GM21825 (cell line): ENCODE measurements at regions not wholly inside any gene's neighbourhood (a gene's known extent, or its start where the extent isn't known, plus 50 kb on each side); places are given as distances from the start of the nearest gene placed in this dataset.

ENCODE experiments used
- ATAC-seq: cut with Tn5 transposase; IDR thresholded peaks from one replicate; pipeline ENCODE4 v1.9.1; 2021; ENCODE audit warnings: mild to moderate bottlenecking, moderate library complexity; ENCODE audit not compliant: unreplicated experiment

DNA sequence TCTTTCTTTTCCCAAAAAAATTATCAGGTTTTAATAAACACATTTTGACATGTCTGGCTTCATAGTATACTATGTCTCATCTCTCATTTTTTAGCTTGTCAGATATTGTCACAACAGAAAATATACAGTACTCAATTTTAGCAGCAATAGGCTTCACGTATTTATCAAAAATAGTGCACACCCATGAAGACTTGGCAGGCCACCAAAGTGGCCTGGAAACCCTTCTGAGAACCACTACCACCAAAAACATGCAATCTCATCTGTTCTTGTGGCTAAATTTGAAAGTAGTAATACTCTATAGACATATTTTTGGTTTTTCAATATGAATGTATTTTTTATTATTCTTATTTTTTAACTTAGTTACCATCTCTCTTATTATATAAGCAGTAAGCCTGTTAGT is 1094.5 kb upstream of the LRRN3 start:
- ATAC-seq, result no peak

DNA sequence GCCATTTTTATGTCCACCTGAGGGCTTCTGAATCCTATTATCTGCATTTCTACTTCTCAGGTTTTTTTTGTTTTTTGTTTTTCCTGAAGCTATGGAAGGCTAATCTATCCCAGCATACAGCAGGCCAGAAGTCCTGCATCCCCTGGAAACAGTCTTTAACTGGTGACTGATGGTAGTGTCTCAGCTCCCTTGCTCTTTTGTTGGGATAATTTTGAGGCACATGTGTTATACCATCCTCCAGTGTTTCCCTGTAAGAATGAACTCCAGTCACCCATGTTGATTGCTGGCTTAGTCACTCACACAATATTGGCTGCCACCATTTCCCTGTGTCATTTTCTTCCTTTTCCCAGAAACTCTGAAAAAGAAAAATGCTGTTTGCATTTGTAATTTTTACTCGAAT is 1094.0 kb upstream of the LRRN3 start:
- ATAC-seq, result no peak

DNA sequence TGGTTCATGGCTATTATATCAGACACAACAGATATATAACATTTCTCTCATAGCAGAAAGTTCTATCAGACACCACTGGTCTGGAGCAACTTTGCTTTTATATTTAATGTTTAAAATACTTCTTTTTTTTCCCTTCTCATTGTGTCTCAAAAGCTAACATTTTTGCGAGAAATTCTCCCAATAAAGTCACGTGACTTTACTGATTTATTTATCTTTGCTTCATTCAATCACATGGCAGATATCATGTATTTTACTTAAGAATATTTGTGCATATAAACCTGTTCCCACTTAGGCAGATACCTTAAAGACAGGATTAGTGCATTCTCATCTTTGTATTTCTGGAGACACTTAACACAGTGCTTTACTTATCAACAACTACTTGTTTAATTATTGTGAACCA is 1093.1 kb upstream of the LRRN3 start:
- no peak for ATAC-seq

DNA sequence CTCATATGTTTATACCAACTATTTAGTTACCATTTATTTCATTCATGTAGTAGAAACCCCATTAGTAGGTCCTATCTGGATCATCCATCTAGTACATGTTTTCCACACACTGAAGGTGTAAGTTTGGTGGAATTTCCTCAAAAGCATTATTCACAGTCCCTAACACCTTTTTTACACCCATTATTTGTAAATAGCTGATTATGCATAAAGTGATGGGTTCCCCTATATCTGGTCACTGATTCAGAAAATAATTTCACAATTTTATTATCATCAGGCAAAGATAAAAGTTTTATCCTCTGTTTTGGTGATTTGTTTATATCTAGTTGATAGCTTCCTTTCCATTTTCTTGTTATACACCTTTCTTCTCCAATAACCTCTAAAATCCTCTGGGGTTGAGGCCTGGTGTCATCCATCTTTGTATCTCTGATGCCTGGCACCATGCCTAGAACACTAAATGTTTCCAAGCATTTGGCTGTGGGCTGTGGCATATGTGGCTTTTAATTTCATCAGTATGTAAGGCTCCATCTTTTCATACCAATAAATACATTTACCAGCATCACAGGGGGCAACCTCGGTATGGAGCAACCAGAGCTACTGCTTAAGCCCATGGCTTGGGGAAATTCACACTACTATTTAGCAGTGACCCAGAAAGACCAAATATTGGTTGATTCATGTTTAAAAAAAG is 1089.5 kb upstream of the LRRN3 start:
- ATAC-seq, result no peak

DNA sequence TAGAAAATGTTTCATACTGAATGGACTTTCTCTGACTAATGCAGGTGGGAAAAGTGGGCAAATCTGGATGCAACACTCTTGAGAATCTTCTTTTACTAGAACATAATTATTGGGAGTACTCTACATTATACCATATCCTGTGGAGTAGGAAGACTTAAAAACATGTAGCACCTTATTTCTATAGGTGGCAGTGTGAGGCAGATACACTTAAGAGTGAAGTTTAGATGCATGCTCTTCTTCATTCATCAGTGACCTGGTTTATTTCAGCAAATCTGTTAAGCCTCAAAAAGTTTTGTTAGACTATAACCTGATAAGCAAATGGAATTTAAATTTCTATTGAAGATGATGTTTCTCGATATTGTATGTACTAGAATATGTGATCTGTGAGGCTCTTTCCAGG is 1087.1 kb upstream of the LRRN3 start:
- ATAC-seq, result no peak

DNA sequence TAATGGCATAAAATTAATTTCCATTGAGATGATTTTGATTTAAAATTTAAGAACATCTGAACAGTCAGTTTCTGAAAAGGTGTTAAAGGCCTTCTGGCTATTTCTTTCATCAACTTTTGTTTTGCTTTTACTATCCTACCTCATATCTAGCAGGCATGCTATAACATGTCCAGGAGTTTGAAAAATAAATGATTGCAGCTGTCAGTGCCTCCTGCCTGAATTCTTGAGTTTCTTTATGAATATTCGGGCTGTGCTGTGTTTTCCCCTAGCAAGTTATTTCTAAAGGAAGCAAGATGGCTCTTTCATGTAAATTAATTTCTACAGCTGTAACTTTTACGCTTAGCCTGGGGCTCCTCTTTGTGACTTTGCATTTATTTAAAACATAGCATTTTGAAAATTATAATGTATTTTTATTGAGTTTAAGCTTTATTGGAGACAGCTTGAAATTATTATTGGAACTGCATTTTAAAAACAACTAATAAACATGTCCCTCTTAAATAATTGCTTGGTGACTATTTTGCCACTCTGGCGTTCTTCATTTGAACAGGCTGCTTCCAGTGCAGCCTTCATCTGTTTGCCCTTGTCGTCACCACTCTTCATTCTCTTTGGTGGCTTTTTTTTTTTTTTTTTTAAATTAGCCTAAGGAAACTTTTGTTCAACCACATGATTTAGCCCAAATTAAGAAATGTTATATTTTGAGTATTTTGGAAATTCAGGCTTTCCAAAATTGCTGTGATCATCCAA is 1083.4 kb upstream of the LRRN3 start:
- no peak for ATAC-seq

DNA sequence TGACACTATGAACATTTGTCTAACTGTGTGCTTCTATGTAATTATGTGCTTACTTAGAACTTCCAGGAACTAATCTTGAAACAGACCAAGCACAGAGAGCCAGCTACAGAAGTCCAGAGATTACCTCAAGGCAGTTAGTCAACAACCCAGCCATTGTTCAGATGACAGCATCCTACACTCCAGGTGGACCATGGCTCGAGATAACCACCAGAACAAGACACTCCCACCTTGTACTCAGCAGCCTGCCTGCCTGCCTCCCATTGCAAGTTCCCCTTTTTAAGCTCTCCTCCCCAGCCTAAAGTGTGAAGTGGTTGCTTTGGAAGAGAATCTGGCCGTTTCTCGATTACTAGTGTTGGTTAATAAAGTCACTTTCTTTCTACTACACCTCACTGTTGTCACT is 1080.6 kb upstream of the LRRN3 start:
- no peak for ATAC-seq

DNA sequence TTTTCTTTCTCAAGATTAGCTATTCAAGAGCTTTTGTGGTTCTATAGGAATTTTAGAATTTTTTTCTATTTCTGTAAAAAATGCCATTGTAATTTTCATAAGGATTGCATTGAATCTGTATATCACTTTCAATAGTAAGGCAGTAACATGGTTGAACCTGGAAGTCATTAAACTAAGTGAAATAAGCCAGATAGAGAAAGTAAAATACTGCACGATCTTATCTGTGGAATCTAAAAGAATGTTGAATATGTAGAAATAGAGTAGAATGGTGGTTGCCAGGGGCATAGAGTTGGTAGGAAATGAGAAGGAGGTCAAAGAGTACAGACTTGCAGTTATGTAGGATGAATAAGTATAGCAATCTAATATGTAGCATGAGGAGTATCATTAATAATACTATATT is 1073.5 kb upstream of the LRRN3 start:
- no peak for ATAC-seq

DNA sequence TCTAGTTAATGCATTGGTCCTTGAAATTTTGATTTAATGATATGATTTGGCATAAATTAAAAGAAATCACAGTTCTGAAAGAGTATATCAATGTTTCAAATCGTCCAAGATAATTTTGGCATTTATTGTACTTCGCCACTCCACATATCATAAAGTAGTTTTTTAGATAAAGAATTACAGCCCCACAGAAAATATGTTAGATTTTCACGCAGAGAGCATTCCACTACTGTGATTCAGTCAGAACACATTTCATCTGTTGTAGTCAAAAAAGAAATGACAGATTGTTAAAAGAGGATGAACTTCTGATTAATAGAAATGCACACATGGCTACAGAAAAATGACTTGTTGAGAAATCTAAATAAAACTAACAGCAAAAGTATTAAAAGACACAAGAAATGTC is 1063.5 kb upstream of the LRRN3 start:
- no peak for ATAC-seq

DNA sequence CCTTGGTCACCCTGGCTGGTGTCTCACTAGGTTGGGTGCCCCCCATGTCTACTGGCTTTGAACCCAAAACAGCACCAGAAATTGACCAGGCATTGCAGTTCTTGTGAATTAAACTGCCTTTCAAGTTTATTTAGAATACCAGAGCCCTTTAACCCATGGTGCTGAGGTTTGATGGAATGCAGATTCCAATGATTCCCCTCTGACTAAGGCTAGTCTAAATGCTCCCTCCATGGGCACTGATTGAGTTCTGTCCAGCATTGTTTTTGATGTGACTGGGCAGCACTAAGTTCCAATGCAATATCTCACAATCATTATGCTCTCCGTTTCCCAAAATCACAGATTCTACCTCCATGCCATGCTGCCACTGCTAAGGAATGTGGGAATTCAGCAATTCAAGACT is 1047.4 kb upstream of the LRRN3 start:
- no peak for ATAC-seq

DNA sequence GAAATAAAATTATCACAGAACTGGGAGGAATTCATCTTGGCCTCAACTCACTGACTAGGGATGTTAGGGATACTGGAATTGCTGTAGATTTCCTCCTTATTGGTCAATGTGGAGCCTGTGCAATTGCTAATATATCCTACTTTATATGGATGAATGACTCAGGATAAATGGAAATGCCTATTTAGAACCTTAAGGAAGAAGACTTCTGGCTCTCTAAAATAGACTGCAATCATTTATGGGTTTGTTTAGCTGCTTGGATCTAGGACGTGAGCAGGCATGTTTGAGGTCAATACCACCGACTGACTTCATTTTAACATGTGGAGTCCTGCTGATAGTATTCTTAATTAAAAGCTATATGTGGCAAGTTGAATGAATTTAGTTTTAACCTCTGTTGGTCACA is 1040.1 kb upstream of the LRRN3 start:
- no peak for ATAC-seq

DNA sequence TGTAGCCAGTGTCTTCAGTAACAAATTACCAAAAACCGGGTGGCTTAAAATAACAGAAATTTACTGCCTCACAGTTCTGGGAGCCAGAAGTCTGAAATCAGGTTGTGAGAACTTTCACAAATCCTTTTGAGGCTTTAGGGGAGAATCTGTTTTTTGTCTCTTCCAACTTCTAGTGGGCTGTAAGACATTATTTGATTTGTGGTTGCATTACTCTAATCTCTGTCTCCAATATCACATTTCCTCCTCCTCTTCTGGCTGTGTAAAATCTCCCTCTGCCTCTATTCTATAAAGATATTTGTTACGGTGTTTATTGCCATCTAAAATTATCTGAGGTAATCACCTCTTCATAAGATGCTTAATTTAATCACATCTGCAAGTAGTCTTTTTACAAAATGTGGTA is 1039.6 kb upstream of the LRRN3 start:
- ATAC-seq, result no peak

DNA sequence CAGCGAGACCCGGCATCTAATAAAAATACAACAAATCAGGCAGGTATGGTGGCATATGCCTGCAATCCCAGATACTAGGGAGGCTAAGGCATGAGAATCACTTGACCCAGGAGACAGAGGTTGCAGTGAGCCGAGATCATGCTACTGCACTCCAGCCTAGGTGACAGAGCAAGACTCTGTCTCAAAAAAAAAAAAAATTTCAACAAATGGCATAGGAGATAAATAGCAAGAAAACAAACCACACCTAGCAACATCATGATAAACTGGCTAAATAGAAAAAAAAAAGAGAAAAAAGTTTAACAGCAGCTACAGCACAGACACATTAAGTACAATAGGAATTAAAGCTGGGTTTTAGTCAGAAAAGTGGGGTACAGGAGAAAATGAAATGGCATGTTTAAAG is 1034.6 kb upstream of the LRRN3 start:
- ATAC-seq, result no peak

DNA sequence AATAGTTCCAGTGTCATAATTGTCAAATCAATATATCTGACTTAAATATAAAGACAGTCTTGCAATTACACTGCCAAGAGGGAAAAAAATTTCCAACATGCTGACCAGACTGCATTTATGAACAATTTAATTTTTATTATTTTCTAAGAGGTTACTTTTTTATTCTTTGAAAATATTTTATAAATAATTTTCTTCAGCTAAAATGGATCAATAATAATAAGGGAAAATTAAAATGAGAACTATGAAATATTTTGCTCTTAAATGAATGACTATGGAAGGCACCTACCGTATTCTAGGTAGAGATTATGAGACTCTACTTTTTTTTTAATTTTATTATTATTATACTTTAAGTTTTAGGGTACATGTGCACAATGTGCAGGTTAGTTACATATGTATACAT is 1032.5 kb upstream of the LRRN3 start:
- no peak for ATAC-seq

DNA sequence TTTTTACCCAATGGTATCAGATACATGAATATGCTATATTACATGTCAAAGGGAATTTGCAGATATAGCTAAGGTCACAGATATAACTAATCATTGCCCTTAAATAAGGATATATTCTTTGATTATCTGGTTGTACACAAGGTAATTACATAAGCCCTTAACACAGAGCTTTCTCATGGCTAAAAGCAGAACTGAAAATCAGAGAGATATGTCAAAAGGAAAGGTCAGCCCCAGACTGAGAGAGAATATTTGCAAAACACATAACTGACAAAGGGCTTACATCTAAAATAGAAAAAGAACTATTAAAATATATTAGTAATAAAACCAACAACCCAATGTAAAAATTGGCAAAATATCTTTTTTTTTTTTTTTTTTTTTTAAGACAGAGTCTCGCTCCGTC is 1029.5 kb upstream of the LRRN3 start:
- no peak for ATAC-seq

DNA sequence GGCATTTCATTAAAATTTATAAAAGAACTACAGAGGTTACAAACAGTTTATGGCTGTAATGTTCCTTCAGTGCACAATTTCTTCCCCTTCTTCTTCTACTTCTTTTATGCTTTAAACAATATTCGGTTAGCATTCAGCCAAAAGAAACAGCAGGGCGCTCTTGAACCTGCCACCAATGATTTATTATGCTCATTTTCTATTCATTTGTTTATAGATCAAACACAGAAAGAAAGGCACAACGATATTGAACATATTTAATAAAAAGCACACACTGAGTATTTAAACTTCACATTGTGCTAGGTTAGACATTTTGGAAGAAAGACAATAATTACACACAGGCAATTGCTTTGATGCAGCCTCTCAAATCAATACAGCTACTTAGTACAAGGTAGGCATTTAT is 1025.8 kb upstream of the LRRN3 start:
- ATAC-seq, result no peak

DNA sequence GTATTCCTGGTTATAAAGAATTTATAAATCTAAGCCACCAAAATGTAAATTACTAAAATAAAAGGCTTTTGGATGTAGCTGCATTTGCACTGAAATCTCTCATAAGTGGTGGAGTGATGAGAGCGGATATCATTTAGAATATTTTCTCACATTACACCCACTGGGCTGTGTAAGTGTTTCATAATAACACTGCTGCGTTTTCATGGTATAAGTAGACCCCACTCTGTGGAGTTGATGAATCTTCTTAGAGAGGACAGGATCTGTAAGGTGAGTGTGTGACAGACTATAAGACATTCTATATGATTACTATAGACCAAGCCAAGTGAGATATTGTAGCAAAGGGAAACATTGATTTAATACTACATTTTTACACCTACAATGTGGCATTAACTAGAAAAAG is 1024.1 kb upstream of the LRRN3 start:
- no peak for ATAC-seq

DNA sequence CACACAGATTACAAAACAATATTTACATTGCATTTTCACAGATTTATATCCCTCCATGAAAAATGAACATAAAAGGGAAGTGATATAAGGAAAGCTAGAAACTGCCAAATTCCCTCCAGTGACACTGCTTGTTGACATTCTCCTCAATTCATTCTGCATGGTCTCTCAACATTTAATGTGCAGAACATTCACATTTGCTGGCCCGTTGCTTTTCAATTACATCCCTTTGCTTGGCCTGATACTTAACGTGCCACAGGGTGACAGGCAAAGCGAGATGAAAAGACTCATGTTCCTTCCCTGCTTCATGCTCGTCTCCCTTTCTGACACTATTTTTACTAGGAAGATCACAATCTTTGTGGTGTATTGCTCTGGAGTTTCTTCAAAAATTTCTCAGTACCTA is 1019.7 kb upstream of the LRRN3 start:
- no peak for ATAC-seq

DNA sequence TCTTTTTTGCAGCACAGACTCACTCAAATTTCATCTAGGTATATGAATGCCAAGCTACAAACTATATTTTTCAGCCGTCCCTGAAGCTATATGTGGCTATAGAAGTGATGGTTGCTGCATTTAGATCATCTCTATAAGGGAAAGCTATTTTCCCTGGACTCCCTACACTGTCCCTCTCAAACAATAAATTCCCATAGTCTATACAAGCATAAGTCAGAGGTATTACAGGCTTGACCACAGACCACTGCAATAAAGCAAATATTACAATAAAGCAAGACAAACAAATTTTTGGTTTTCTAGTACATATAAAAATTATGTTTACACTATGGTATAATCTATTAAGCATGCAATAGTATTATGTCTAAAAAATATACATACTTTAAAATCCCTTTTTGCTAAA is 1015.5 kb upstream of the LRRN3 start:
- no peak for ATAC-seq

DNA sequence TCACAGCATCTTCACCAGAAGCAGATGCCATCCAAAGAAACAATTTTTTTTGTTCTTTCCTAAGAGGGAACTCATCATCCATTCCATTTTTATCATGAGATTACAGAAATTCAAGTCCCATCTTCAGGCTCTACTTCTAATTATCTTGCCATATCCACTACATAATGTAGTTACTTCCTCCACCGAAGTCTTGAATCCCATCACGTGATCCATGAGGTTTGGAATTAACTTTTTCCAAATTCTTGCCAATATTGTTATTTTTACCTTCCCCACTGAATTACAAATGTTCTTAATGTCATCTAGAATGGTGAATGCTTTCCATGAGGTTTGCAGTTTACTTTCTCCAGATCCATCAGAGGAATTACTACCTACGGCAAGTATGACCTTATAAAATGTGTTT is 1014.7 kb upstream of the LRRN3 start:
- no peak for ATAC-seq

DNA sequence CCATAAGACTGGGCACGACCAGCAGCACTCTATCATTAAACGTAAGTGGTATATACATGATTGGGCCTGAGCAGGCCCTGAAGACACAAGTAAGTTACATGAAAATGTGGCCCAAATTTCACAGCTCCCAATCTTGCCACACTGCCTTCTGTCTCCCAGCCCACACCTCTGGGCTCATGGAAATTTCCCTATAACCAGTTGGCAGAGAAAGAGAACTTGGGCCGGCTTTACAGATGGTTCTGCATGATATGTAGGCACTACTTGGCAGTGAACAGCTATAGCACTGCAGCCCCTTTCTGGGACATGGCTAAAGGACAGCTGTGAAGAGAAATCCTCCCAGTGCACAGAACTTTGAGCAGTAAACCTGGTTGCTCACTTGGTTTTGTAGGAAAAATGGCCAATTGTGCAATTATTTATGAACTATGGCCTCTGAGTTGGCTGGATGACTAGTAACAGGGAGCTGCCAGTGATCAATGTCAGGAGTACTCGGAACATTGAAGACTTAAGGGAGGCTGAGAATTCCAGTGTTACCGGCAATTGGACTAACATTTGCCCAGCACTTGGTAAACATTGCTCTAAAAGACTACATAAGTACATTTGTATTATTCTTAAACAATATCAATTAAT is 1006.6 kb upstream of the LRRN3 start:
- no peak for ATAC-seq

DNA sequence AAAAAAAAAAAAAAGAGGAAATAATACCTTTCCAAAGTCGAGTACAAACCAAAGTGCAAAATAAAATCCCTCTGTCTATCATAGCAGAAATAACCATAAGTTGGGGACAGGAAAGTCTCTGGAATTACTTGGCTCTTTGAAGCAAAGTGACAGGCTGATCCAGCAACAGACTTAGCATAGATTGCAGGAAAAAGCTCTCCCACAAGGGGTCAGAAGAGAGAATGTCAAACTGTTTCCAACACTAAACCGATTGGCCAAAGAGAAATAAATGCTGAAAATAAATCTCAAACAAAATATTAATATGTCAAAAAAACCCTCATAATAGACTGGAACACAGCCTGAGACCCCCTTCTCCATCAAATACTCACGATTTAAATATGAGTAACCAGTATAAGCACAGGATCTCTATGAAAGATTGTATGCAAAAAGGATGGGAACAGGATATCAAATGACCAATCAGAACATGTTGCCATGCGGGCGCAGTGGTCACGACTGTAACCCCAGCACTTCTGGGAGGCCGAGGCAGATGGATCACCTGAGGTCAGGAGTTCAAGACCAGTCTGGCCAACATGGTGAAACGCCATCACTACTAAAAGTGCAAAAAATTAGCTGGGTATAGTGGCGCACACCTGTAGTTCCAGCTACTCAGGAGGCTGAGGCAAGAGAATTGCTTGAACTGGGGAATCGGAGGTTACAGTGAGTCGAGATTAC is 1000.7 kb upstream of the LRRN3 start:
- ATAC-seq, result no peak
